Spleen (tissue), 11 donors: ENCODE measurements at regions not wholly inside any gene's neighbourhood (a gene's known extent, or its start where the extent isn't known, plus 50 kb on each side); places are given as distances from the start of the nearest gene placed in this dataset.
A peak's percentile ranks its signal among the peaks of the same experiment; 100 is the strongest.

ENCODE experiments used
- DNase-seq: peaks from one replicate; pipeline ENCODE4 v3.0.0-alpha.2; 2020
- H3K27ac ChIP-seq, 8 donors: fragments of 200-600 bp; sonication (generic) in 7 of 8; 1 replicate in 4 of 8; 2 replicates in 4 of 8; pipeline versions ENCODE4 v1.5.0 to v1.8.0; 2016 to 2021; ENCODE audit warnings: inconsistent platforms in 4 of 8, mild to moderate bottlenecking in 4 of 8, moderate library complexity in 1 of 8
- H3K27me3 ChIP-seq, 7 donors: fragments of 200-600 bp; sonication (generic) in 6 of 7; replicated peaks in 1 of 7; 1 replicate in 4 of 7; 2 replicates in 3 of 7; pipeline versions ENCODE4 v1.5.0 to v1.8.0; 2016 to 2021; ENCODE audit warnings: inconsistent platforms in 3 of 7, mild to moderate bottlenecking in 1 of 7
- H3K36me3 ChIP-seq, 6 donors: fragments of 200-600 bp; sonication (generic) in 5 of 6; 1 replicate in 4 of 6; 2 replicates in 2 of 6; pipeline versions ENCODE4 v1.5.0 to v1.8.0; 2016 to 2021; ENCODE audit warnings: inconsistent platforms in 2 of 6
- H3K4me1 ChIP-seq, 6 donors: fragments of 200-600 bp; sonication (generic) in 5 of 6; 1 replicate in 3 of 6; 2 replicates in 3 of 6; pipeline versions ENCODE4 v1.5.0 to v1.8.0; 2016 to 2021; ENCODE audit warnings: inconsistent platforms in 3 of 6
- H3K4me3 ChIP-seq, 8 donors: fragments of 200-600 bp; sonication (generic) in 7 of 8; 1 replicate in 4 of 8; 2 replicates in 4 of 8; pipeline versions ENCODE4 v1.5.0 to v1.8.0; 2016 to 2021; ENCODE audit warnings: inconsistent platforms in 4 of 8, mild to moderate bottlenecking in 4 of 8, moderate library complexity in 2 of 8
- H3K9me3 ChIP-seq, 8 donors: fragments of 200-600 bp; sonication (generic) in 7 of 8; 1 replicate in 4 of 8; 2 replicates in 4 of 8; pipeline versions ENCODE4 v1.5.0 to v1.8.0; 2016 to 2021; ENCODE audit warnings: inconsistent platforms in 4 of 8
- POLR2A ChIP-seq, 3 donors: fragments of 450-650 bp; IDR thresholded peaks; one replicate each; pipeline ENCODE4 v1.5.1; 2017; ENCODE audit warnings: antibody characterized with exemption in 3 of 3, mild to moderate bottlenecking in 1 of 3
- POLR2AphosphoS5 ChIP-seq, 3 donors: sonication (generic); formaldehyde crosslinking; IDR thresholded peaks; one replicate each; pipeline ENCODE4 v1.5.1; 2017; ENCODE audit warnings: antibody characterized with exemption in 3 of 3
- WGBS, 5 donors: extraction: QIAGEN DNeasy Blood & Tissue Kit in 3 of 5; methylation state at CpG; one replicate each; pipeline versions ENCODE4 v1.1.5 to v1.1.7; 2013 to 2018; 5-methylcytosine and 5-hydroxymethylcytosine counted together
- intact Hi-C: fragments of 100-400 bp; cut with DNase I; formaldehyde crosslinking; loops from one replicate; pipeline ENCODE4 v1.15.0; 2023; ENCODE audit warnings: low total_unique reads
- TF ChIP-seq, protein P1 (sequence below), 11 experiments: fragments of 200-600 bp in 7 of 11; fragments of 450-650 bp in 4 of 11; sonication (generic) in 4 of 11; IDR thresholded peaks in 8 of 11; conservative IDR thresholded peaks in 3 of 11; 1 replicate in 7 of 11; 2 replicates in 4 of 11; pipeline versions ENCODE4 v1.4.0 to v1.8.0; 2016 to 2021; ENCODE audit warnings: antibody characterized with exemption in 11 of 11, inconsistent platforms in 4 of 11, mild to moderate bottlenecking in 1 of 11
- donor health status: healthy with polysubstance abuse.
- donor health status: DM: no; HTN: no; CAD: no; lungs with moderate emphysema.
- donor health status: DM: no; HTN: no; CAD: no.
- donor health status: Bipolar disorder and iron deficiency.
- donor health status: healthy.
- donor health status: DM: no; HTN: no; CAD: no.
- donor health status: DM: yes; HTN: yes; CAD: no.

DNA sequence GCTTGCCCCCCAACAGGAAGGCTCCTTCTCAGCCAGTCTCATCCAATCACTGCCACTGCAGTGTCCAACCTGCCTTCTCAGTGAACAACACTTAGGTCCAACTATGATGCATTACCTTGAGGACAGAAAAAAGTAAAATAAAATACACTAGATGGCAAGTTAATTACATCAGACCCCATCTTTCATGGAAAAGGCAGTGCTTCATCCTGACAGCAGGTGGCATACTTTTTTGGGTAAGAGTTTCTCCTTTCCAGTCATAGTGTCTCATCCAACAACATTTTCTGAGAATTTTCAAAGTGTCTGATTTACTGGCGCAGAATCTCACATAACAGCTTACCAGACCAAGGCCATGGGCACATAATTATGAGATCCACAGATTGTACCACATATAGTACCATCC is 1742.8 kb downstream of the PCDH7 start:
- TF ChIP-seq POLR2A (IDR thresholded peaks at IDR 0.05) (no peak), POLR2AphosphoS5 (IDR thresholded peaks at IDR 0.05) (no peak)
- TF ChIP-seq, protein P1, sequence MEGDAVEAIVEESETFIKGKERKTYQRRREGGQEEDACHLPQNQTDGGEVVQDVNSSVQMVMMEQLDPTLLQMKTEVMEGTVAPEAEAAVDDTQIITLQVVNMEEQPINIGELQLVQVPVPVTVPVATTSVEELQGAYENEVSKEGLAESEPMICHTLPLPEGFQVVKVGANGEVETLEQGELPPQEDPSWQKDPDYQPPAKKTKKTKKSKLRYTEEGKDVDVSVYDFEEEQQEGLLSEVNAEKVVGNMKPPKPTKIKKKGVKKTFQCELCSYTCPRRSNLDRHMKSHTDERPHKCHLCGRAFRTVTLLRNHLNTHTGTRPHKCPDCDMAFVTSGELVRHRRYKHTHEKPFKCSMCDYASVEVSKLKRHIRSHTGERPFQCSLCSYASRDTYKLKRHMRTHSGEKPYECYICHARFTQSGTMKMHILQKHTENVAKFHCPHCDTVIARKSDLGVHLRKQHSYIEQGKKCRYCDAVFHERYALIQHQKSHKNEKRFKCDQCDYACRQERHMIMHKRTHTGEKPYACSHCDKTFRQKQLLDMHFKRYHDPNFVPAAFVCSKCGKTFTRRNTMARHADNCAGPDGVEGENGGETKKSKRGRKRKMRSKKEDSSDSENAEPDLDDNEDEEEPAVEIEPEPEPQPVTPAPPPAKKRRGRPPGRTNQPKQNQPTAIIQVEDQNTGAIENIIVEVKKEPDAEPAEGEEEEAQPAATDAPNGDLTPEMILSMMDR (IDR thresholded peaks at IDR 0.05 in 8 of 11, conservative IDR thresholded peaks at IDR 0.05 in 3 of 11), result peak in 6 of 11 experiments; percentile 20 to 30 (median 23)
- H3K9me3 ChIP-seq, result no peaks in the 10 kb centered on the region
- no peak for DNase-seq
- intact Hi-C loops, result no loop called here
- 72 to 88% (median 84%) methylated on average over 1 of the region's 1 CpG for WGBS, 5 donors
- H3K36me3 ChIP-seq, result no peaks in the 10 kb centered on the region
- H3K27me3 ChIP-seq, result no peaks in the 10 kb centered on the region
- H3K4me3 ChIP-seq, result no peak overlapping the region
- no peaks in the 10 kb centered on the region for H3K4me1 ChIP-seq
- no peak overlapping the region for H3K27ac ChIP-seq

DNA sequence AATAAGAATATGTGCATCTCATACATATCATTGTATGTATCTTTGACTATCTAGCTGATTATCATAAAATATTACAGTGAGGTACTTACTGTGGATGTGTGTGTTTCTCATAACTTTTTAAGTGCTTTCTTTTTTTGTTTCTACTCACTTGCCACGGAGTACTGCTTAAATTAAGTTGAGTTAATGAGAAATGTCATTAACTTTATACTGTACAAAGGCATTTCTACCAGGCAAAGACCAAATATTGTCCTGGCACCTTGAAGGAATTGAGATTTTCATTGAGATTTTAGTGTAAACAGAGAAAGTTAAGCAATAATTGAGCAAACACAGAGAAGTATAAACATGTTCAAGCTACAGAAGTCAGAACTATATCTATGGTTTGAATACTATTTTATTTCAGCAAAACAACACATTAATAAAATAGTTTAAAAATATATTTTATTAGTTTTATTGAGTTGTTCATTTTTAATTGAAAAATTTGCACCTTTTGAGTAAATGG is 1750.0 kb downstream of the PCDH7 start:
- WGBS, 5 donors, result 48 to 78% (median 53%) methylated on average over 1 of the region's 1 CpG
- H3K36me3 ChIP-seq, result no peaks in the 10 kb centered on the region
- DNase-seq, result no peak
- H3K4me1 ChIP-seq, result no peaks in the 10 kb centered on the region
- TF ChIP-seq POLR2AphosphoS5 (IDR thresholded peaks at IDR 0.05) (no peak), POLR2A (IDR thresholded peaks at IDR 0.05) (no peak)
- TF ChIP-seq, protein P1 (IDR thresholded peaks at IDR 0.05 in 8 of 11, conservative IDR thresholded peaks at IDR 0.05 in 3 of 11), result no peak
- no peak overlapping the region for H3K27ac ChIP-seq
- no peak overlapping the region for H3K4me3 ChIP-seq
- no peaks in the 10 kb centered on the region for H3K27me3 ChIP-seq
- intact Hi-C loops, result no loop called here
- H3K9me3 ChIP-seq, result no peaks in the 10 kb centered on the region

DNA sequence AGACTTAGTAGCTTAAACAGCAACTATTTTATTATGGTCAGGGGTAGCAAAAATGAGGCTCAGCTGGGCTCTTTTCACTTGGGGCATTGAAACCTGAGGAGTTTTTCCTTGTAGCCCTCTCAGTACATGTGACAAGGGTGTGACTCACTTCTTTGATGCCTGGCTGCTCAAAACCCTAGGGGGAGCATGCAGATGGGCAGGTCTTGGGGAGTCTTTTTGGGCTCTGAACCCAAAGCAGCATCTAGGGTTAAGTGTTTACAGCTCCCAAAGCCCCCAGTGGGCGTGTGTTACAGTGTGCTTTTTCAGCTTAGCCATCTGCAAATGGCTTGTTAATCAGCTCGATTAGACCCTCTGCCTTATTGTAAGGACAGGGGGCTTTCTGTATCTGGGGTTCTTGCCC is 1752.7 kb downstream of the PCDH7 start:
- WGBS, 5 donors, result 51 to 77% (median 56%) methylated on average over 2 of the region's 2 CpGs

DNA sequence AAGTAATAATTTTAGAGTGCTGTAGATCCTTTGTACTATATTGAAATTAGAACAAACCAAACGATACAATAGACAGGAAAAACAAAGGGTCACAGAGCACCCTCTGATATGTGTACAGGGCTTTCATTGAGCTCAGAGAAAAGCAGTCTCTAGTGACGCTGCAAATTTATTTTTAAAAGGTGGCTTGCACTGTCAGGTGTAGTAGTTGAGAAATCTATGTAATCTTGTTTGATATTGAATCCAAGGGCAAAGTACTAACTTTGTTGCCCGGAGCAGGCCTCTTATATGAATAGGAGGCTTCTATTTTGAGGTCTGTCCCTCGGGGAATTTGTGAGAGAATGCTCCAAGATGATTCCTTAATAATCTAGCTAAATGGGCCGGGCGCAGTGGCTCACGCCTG is 1755.5 kb downstream of the PCDH7 start:
- no peaks in the 10 kb centered on the region for H3K36me3 ChIP-seq
- 77 to 90% (median 87%) methylated on average over 7 of the region's 7 CpGs for WGBS, 5 donors
- no peak overlapping the region for H3K4me3 ChIP-seq
- no peaks in the 10 kb centered on the region for H3K27me3 ChIP-seq
- H3K4me1 ChIP-seq, result no peaks in the 10 kb centered on the region
- H3K9me3 ChIP-seq, result peaks cover 0 to 4% (median 0%) of the 10 kb centered on the region in 8 donors
- intact Hi-C loops, result no loop called here
- no peak overlapping the region for H3K27ac ChIP-seq
- TF ChIP-seq POLR2AphosphoS5 (IDR thresholded peaks at IDR 0.05), result no peak
- TF ChIP-seq, protein P1 (IDR thresholded peaks at IDR 0.05 in 8 of 11, conservative IDR thresholded peaks at IDR 0.05 in 3 of 11), result no peak
- TF ChIP-seq POLR2A (IDR thresholded peaks at IDR 0.05), result no peak
- no peak for DNase-seq

More for the DNA sequence above, 1752.7 kb downstream of the PCDH7 start:
- Histone ChIP-seq H3K9me3 (peaks cover 0 to 3% (median 0%) of the 10 kb centered on the region in 8 donors), H3K27ac (no peak overlapping the region), H3K4me1 (no peaks in the 10 kb centered on the region), H3K27me3 (no peaks in the 10 kb centered on the region), H3K36me3 (no peaks in the 10 kb centered on the region), H3K4me3 (no peak overlapping the region)
- peak; percentile 34 for DNase-seq
- intact Hi-C loops, result no loop called here
- TF ChIP-seq POLR2A (IDR thresholded peaks at IDR 0.05), result no peak
- TF ChIP-seq, protein P1 (IDR thresholded peaks at IDR 0.05 in 8 of 11, conservative IDR thresholded peaks at IDR 0.05 in 3 of 11), result no peak
